Endodermal cell (in vitro differentiated cells): ENCODE measurements at regions not wholly inside any gene's neighbourhood (a gene's known extent, or its start where the extent isn't known, plus 50 kb on each side); places are given as distances from the start of the nearest gene placed in this dataset.

Source experiments
- DNase-seq: peaks from one replicate; pipeline ENCODE4 v3.0.0-alpha.2; 2017
- H3K27ac ChIP-seq: 2 replicates; pipeline ENCODE4 v1.5.1; 2013; ENCODE audit warnings: mild to moderate bottlenecking, low read depth, low read length, moderate library complexity
- H3K27me3 ChIP-seq: 2 replicates; pipeline ENCODE4 v1.6.1; 2013; ENCODE audit warnings: mild to moderate bottlenecking, low read length, moderate library complexity; ENCODE audit not compliant: insufficient read depth, control insufficient read depth, poor library complexity, severe bottlenecking
- H3K36me3 ChIP-seq: 2 replicates; pipeline ENCODE4 v1.7.0; 2013; ENCODE audit warnings: mild to moderate bottlenecking, low read length, moderate library complexity; ENCODE audit not compliant: control insufficient read depth, insufficient read depth
- H3K4me1 ChIP-seq: one replicate; pipeline ENCODE4 v1.7.0; 2013; ENCODE audit warnings: low read length; ENCODE audit not compliant: control insufficient read depth, insufficient read depth
- H3K4me3 ChIP-seq: 2 replicates; pipeline ENCODE4 v1.5.1; 2013; ENCODE audit warnings: mild to moderate bottlenecking, low read length, moderate library complexity
- H3K9ac ChIP-seq: 2 replicates; pipeline ENCODE4 v1.6.1; 2013; ENCODE audit warnings: mild to moderate bottlenecking, low read length, moderate library complexity; ENCODE audit not compliant: poor library complexity, severe bottlenecking; ENCODE audit errors: extremely low read depth
- H3K9me3 ChIP-seq: 2 replicates; pipeline ENCODE4 v1.6.1; 2013; ENCODE audit warnings: mild to moderate bottlenecking, low read length, moderate library complexity; ENCODE audit not compliant: control insufficient read depth
- H3K27ac Mint-ChIP-seq: 2 replicates; pipeline ENCODE4 v1.8.0; 2020; ENCODE audit warnings: mixed read lengths
- H3K27me3 Mint-ChIP-seq: 2 replicates; pipeline ENCODE4 v1.8.0; 2021; ENCODE audit warnings: mild to moderate bottlenecking, mixed read lengths; ENCODE audit not compliant: insufficient read depth
- H3K36me3 Mint-ChIP-seq: 2 replicates; pipeline ENCODE4 v1.8.0; 2020; ENCODE audit warnings: low read depth, mixed read lengths
- H3K4me1 Mint-ChIP-seq: 2 replicates; pipeline ENCODE4 v1.8.0; 2020; ENCODE audit warnings: mixed read lengths
- H3K4me3 Mint-ChIP-seq: 2 replicates; pipeline ENCODE4 v1.8.0; 2020; ENCODE audit warnings: mild to moderate bottlenecking, moderate library complexity, mixed read lengths
- H3K9me3 Mint-ChIP-seq: 2 replicates; pipeline ENCODE4 v1.8.0; 2020; ENCODE audit warnings: mild to moderate bottlenecking, mixed read lengths
- CTCF ChIP-seq: fragments of 200-600 bp; sonication (generic); conservative IDR thresholded peaks from 2 replicates; pipeline ENCODE4 v1.5.0; 2021; ENCODE audit warnings: antibody characterized with exemption, mild to moderate bottlenecking
- WGBS, 2 experiments: methylation state at CpG; one replicate each; pipeline versions ENCODE4 v1.1.5 to v1.1.7; 2013; ENCODE audit warnings: missing lambda C conversion rate in 2 of 2, mixed read lengths in 1 of 2; ENCODE audit not compliant: insufficient coverage in 1 of 2, insufficient read length in 1 of 2; 5-methylcytosine and 5-hydroxymethylcytosine counted together

GRCh38 chr1:38238294-38238693 lies 191.7 kb upstream of the POU3F1 start:
- 92 to 98% methylated on average over 5 of the region's 5 CpGs for whole genome bisulfite sequencing, 2 experiments
- no peak overlapping the region for H3K9ac ChIP-seq
- no peak for DNase-seq
- no peak overlapping the region for H3K4me3 Mint-ChIP-seq
- no peaks in the 10 kb centered on the region for H3K36me3 ChIP-seq
- H3K9me3 Mint-ChIP-seq = no peaks in the 10 kb centered on the region
- peaks cover 13% of the 10 kb centered on the region for H3K27me3 Mint-ChIP-seq
- H3K4me1 ChIP-seq = no peaks in the 10 kb centered on the region
- no peak overlapping the region for H3K27ac ChIP-seq
- no peaks in the 10 kb centered on the region for H3K9me3 ChIP-seq
- H3K36me3 Mint-ChIP-seq = no peaks in the 10 kb centered on the region
- H3K4me3 ChIP-seq = no peak overlapping the region
- H3K27me3 ChIP-seq = peaks cover 13% of the 10 kb centered on the region
- peaks cover 6% of the 10 kb centered on the region for H3K4me1 Mint-ChIP-seq
- no peak overlapping the region for H3K27ac Mint-ChIP-seq
- no peak for TF ChIP-seq CTCF

- H3K4me3 ChIP-seq = no peak overlapping the region
- H3K4me1 ChIP-seq = no peaks in the 10 kb centered on the region
- no peak for DNase-seq
- Mint-ChIP-seq H3K4me1 (no peaks in the 10 kb centered on the region), H3K27me3 (peaks cover 18% of the 10 kb centered on the region), H3K9me3 (peaks cover 9% of the 10 kb centered on the region), H3K36me3 (no peaks in the 10 kb centered on the region), H3K4me3 (no peak overlapping the region), H3K27ac (no peak overlapping the region)
- no peaks in the 10 kb centered on the region for H3K36me3 ChIP-seq
- WGBS, 2 experiments = 79 to 87% methylated on average over 3 of the region's 3 CpGs
- TF ChIP-seq CTCF = no peak
- no peak overlapping the region for H3K9ac ChIP-seq
- no peak overlapping the region for H3K27ac ChIP-seq
- no peaks in the 10 kb centered on the region for H3K9me3 ChIP-seq
- peaks cover 13% of the 10 kb centered on the region for H3K27me3 ChIP-seq
Measured at GRCh38 chr1:38235705-38236104, 189.1 kb upstream of the POU3F1 start.

GRCh38 chr1:38231941-38232340 lies 185.3 kb upstream of the POU3F1 start:
- Mint-ChIP-seq H3K9me3 (peaks cover 17% of the 10 kb centered on the region), H3K4me1 (no peaks in the 10 kb centered on the region), H3K36me3 (no peaks in the 10 kb centered on the region), H3K27me3 (peaks cover 25% of the 10 kb centered on the region), H3K4me3 (no peak overlapping the region), H3K27ac (no peak overlapping the region)
- H3K9ac ChIP-seq = no peak overlapping the region
- no peak overlapping the region for H3K27ac ChIP-seq
- H3K36me3 ChIP-seq = no peaks in the 10 kb centered on the region
- no peaks in the 10 kb centered on the region for H3K9me3 ChIP-seq
- no peak for TF ChIP-seq CTCF
- H3K27me3 ChIP-seq = peaks cover 11% of the 10 kb centered on the region
- no peaks in the 10 kb centered on the region for H3K4me1 ChIP-seq
- no peak for DNase-seq
- WGBS, 2 experiments = 89 to 100% methylated on average over 1 of the region's 1 CpG
- no peak overlapping the region for H3K4me3 ChIP-seq
